Neural cell (in vitro differentiated cells): ENCODE measurements at regions not wholly inside any gene's neighbourhood (a gene's known extent, or its start where the extent isn't known, plus 50 kb on each side); places are given as distances from the start of the nearest gene placed in this dataset.

ENCODE experiments used
- H2AFZ ChIP-seq: fragments of 200-600, 300-800 bp; sonication (generic), shearing (Covaris generic); 2 replicates; pipeline ENCODE4 v1.6.0; 2014; ENCODE audit warnings: low read depth, mild to moderate bottlenecking, antibody characterized with exemption, low read length, moderate library complexity
- H3F3A ChIP-seq: fragments of 200-600 bp; shearing (Covaris generic); 2 replicates; pipeline ENCODE4 v1.6.1; 2016; ENCODE audit warnings: mild to moderate bottlenecking, moderate library complexity, mixed read lengths, antibody characterized with exemption, low read length; ENCODE audit not compliant: insufficient read depth, poor library complexity, severe bottlenecking
- H3K27ac ChIP-seq: fragments of 200-600, 300-800 bp; sonication (generic), shearing (Covaris generic); 2 replicates; pipeline ENCODE4 v1.5.1; 2014; ENCODE audit warnings: mild to moderate bottlenecking, low read length, moderate library complexity
- H3K27me3 ChIP-seq: fragments of 300-800, 200-600 bp; sonication (generic), shearing (Covaris generic); 2 replicates; pipeline ENCODE4 v1.6.0; 2014; ENCODE audit warnings: mild to moderate bottlenecking, low read depth, low read length, moderate library complexity; ENCODE audit not compliant: insufficient read depth
- H3K36me3 ChIP-seq: fragments of 300-800, 200-600 bp; sonication (generic), shearing (Covaris generic); 2 replicates; pipeline ENCODE4 v1.5.1; 2014; ENCODE audit warnings: mild to moderate bottlenecking, antibody characterized with exemption, low read length, moderate library complexity; ENCODE audit not compliant: insufficient read depth
- H3K4me2 ChIP-seq: fragments of 300-800, 200-600 bp; sonication (generic), shearing (Covaris generic); 2 replicates; pipeline ENCODE4 v1.6.0; 2014; ENCODE audit warnings: mild to moderate bottlenecking, low read length
- H3K4me3 ChIP-seq: fragments of 300-800, 200-600 bp; sonication (generic), shearing (Covaris generic); 2 replicates; pipeline ENCODE4 v1.5.1; 2014; ENCODE audit warnings: mild to moderate bottlenecking, low read length, moderate library complexity
- H3K79me2 ChIP-seq: fragments of 200-600 bp; shearing (Covaris generic); replicated peaks from 2 replicates; pipeline ENCODE4 v1.6.0; 2014; ENCODE audit warnings: mild to moderate bottlenecking, low read length, moderate library complexity; ENCODE audit not compliant: insufficient read depth
- H3K9ac ChIP-seq: fragments of 300-800, 200-600 bp; sonication (generic), shearing (Covaris generic); 2 replicates; pipeline ENCODE4 v1.6.1; 2016; ENCODE audit warnings: mild to moderate bottlenecking, low read length, mixed read lengths
- H3K9me2 ChIP-seq: fragments of 200-600 bp; shearing (Covaris generic); 2 replicates; pipeline ENCODE4 v1.6.1; 2016; ENCODE audit warnings: mild to moderate bottlenecking, low read length, mixed read lengths; ENCODE audit not compliant: insufficient read depth
- H3K9me3 ChIP-seq: fragments of 200-600, 300-800 bp; sonication (generic), shearing (Covaris generic); 2 replicates; pipeline ENCODE4 v1.6.1; 2016; ENCODE audit warnings: mild to moderate bottlenecking, mixed run types, low read length, moderate library complexity, mixed read lengths
- H4K20me1 ChIP-seq: fragments of 200-600 bp; shearing (Covaris generic); 2 replicates; pipeline ENCODE4 v1.6.1; 2016; ENCODE audit warnings: mild to moderate bottlenecking, mixed run types; ENCODE audit not compliant: insufficient read depth
- CTCF ChIP-seq: fragments of 450-650 bp; IDR thresholded peaks from 2 replicates; pipeline ENCODE4 v1.5.1; 2014; ENCODE audit warnings: antibody characterized with exemption, mild to moderate bottlenecking, moderate library complexity; ENCODE audit not compliant: poor library complexity, severe bottlenecking
- EP300 ChIP-seq: fragments of 450-650 bp; conservative IDR thresholded peaks from 2 replicates; pipeline ENCODE4 v1.6.1; 2014; ENCODE audit warnings: antibody characterized with exemption, mild to moderate bottlenecking, moderate library complexity; ENCODE audit not compliant: poor library complexity, severe bottlenecking
- EZH2 ChIP-seq: fragments of 200-600, 300-800 bp; shearing (Covaris generic), sonication (generic); IDR thresholded peaks from 2 replicates; pipeline ENCODE4 v1.6.1; 2014; ENCODE audit warnings: antibody characterized with exemption, low read length, borderline replicate concordance, mild to moderate bottlenecking; ENCODE audit not compliant: insufficient read depth, poor library complexity, severe bottlenecking
- MXI1 ChIP-seq: fragments of 450-650 bp; conservative IDR thresholded peaks from 2 replicates; pipeline ENCODE4 v1.6.1; 2014; ENCODE audit warnings: antibody characterized with exemption, mild to moderate bottlenecking; ENCODE audit not compliant: poor library complexity, severe bottlenecking
- POLR2AphosphoS5 ChIP-seq: IDR thresholded peaks from 2 replicates; pipeline ENCODE4 v1.6.1; 2012
- RAD21 ChIP-seq: fragments of 450-650 bp; conservative IDR thresholded peaks from 2 replicates; pipeline ENCODE4 v1.6.1; 2014; ENCODE audit warnings: antibody characterized with exemption, mild to moderate bottlenecking, moderate library complexity
- REST ChIP-seq: IDR thresholded peaks from 2 replicates; pipeline ENCODE4 v1.6.1; 2012; ENCODE audit warnings: borderline replicate concordance
- SMC3 ChIP-seq: fragments of 450-650 bp; conservative IDR thresholded peaks from 2 replicates; pipeline ENCODE4 v1.6.1; 2014; ENCODE audit warnings: antibody characterized with exemption, mild to moderate bottlenecking, moderate library complexity; ENCODE audit not compliant: poor library complexity
- TAF1 ChIP-seq: IDR thresholded peaks from 2 replicates; pipeline ENCODE4 v1.6.1; 2012; ENCODE audit warnings: low read depth

- no peak overlapping the region for H3K27ac ChIP-seq
- no peak overlapping the region for H3K4me3 ChIP-seq
- no peaks in the 10 kb centered on the region for H3K9me2 ChIP-seq
- no peak overlapping the region for H3K9ac ChIP-seq
- no peaks in the 10 kb centered on the region for H3K27me3 ChIP-seq
- no peaks in the 10 kb centered on the region for H3K36me3 ChIP-seq
- no peak overlapping the region for H3K4me2 ChIP-seq
- no peaks in the 10 kb centered on the region for H3F3A ChIP-seq
- no peaks in the 10 kb centered on the region for H3K79me2 ChIP-seq
- H3K9me3 ChIP-seq, result no peaks in the 10 kb centered on the region
- TF ChIP-seq MXI1, result no peak
- TF ChIP-seq REST, result no peak
- TF ChIP-seq SMC3, result no peak
- TF ChIP-seq CTCF, result no peak
- H4K20me1 ChIP-seq, result no peaks in the 10 kb centered on the region
- no peak overlapping the region for H2AFZ ChIP-seq
These were observed 208.3 kb downstream of the C16orf95 start for GRCh38 chr16:87108941-87109340.

GRCh38 chr16:87114832-87115231 lies 202.4 kb downstream of the C16orf95 start:
- H3K4me3 ChIP-seq, result no peak overlapping the region
- H3K36me3 ChIP-seq, result no peaks in the 10 kb centered on the region
- no peaks in the 10 kb centered on the region for H3K27me3 ChIP-seq
- H3K27ac ChIP-seq, result no peak overlapping the region
- no peak overlapping the region for H3K4me2 ChIP-seq
- H2AFZ ChIP-seq, result no peak overlapping the region
- no peaks in the 10 kb centered on the region for H3K9me3 ChIP-seq
- no peaks in the 10 kb centered on the region for H3K79me2 ChIP-seq
- H4K20me1 ChIP-seq, result no peaks in the 10 kb centered on the region
- no peaks in the 10 kb centered on the region for H3F3A ChIP-seq
- no peaks in the 10 kb centered on the region for H3K9me2 ChIP-seq
- no peak overlapping the region for H3K9ac ChIP-seq
- TF ChIP-seq EP300 (no peak), TAF1 (no peak), SMC3 (no peak), POLR2AphosphoS5 (no peak), MXI1 (no peak), RAD21 (no peak), REST (no peak), EZH2 (no peak), CTCF (no peak)
